ENCODE measurements at regions not wholly inside any gene's neighbourhood (a gene's known extent, or its start where the extent isn't known, plus 50 kb on each side); places are given as distances from the start of the nearest gene placed in this dataset.
"Not testable (repeated sequence)": the region's sequence is repeated elsewhere in the genome, so short reads cannot be mapped to it uniquely, and the experiment has no call there.

GRCh38 chrX:131875827-131876226 is 147.3 kb upstream of the STK26 start:
- DNase-seq (ENCODE audit: extremely low read depth in 1 of 2, low read depth in 1 of 2): not testable (repeated sequence)

- no peak for DNase-seq (ENCODE audit: extremely low read depth in 1 of 2, low read depth in 1 of 2)
Observed at GRCh38 chrX:131881194-131881593, 141.9 kb upstream of the STK26 start.

GRCh38 chrX:131885042-131885441 is 138.1 kb upstream of the STK26 start:
- DNase-seq (ENCODE audit: extremely low read depth in 1 of 2, low read depth in 1 of 2): not testable (repeated sequence)

GRCh38 chrX:131893857-131894256 is 129.2 kb upstream of the STK26 start:
- DNase-seq (ENCODE audit: extremely low read depth in 1 of 2, low read depth in 1 of 2): not testable (repeated sequence)

- DNase-seq (ENCODE audit: extremely low read depth in 1 of 2, low read depth in 1 of 2): no peak
Observed at GRCh38 chrX:131894995-131895394, 128.1 kb upstream of the STK26 start.

GRCh38 chrX:131895807-131896206 is 127.3 kb upstream of the STK26 start:
- DNase-seq (ENCODE audit: extremely low read depth in 1 of 2, low read depth in 1 of 2): no peak

- no peak for DNase-seq (ENCODE audit: extremely low read depth in 1 of 2, low read depth in 1 of 2)
Observed at GRCh38 chrX:131901546-131901945, 121.6 kb upstream of the STK26 start.

- DNase-seq (ENCODE audit: extremely low read depth in 1 of 2, low read depth in 1 of 2): no peak
Observed at GRCh38 chrX:131907488-131908314, 115.4 kb upstream of the STK26 start.

- no peak for DNase-seq (ENCODE audit: extremely low read depth in 1 of 2, low read depth in 1 of 2)
Observed at GRCh38 chrX:131910586-131910985, 112.5 kb upstream of the STK26 start.

GRCh38 chrX:131915488-131915887 is 107.6 kb upstream of the STK26 start:
- DNase-seq (ENCODE audit: extremely low read depth in 1 of 2, low read depth in 1 of 2): no peak

GRCh38 chrX:131917588-131917987 is 105.5 kb upstream of the STK26 start:
- DNase-seq (ENCODE audit: extremely low read depth in 1 of 2, low read depth in 1 of 2): no peak

- DNase-seq (ENCODE audit: extremely low read depth in 1 of 2, low read depth in 1 of 2): no peak
Observed at GRCh38 chrX:131918839-131919238, 104.3 kb upstream of the STK26 start.

- no peak for DNase-seq (ENCODE audit: extremely low read depth in 1 of 2, low read depth in 1 of 2)
Observed at GRCh38 chrX:131923614-131924250, 99.4 kb upstream of the STK26 start.

GRCh38 chrX:131938749-131939148 is 84.4 kb upstream of the STK26 start:
- no peak for DNase-seq (ENCODE audit: extremely low read depth in 1 of 2, low read depth in 1 of 2)

GRCh38 chrX:131942034-131942433 is 81.1 kb upstream of the STK26 start:
- no peak for DNase-seq (ENCODE audit: extremely low read depth in 1 of 2, low read depth in 1 of 2)

- DNase-seq (ENCODE audit: extremely low read depth in 1 of 2, low read depth in 1 of 2): no peak
Observed at GRCh38 chrX:131944936-131945902, 77.9 kb upstream of the STK26 start.

- DNase-seq (ENCODE audit: extremely low read depth in 1 of 2, low read depth in 1 of 2): no peak
Observed at GRCh38 chrX:131951166-131951565, 71.9 kb upstream of the STK26 start.

GRCh38 chrX:131955099-131955777 is 67.9 kb upstream of the STK26 start:
- no peak for DNase-seq (ENCODE audit: extremely low read depth in 1 of 2, low read depth in 1 of 2)

GRCh38 chrX:131958724-131959123 is 64.4 kb upstream of the STK26 start:
- no peak for DNase-seq (ENCODE audit: extremely low read depth in 1 of 2, low read depth in 1 of 2)

- no peak for DNase-seq (ENCODE audit: extremely low read depth in 1 of 2, low read depth in 1 of 2)
Observed at GRCh38 chrX:131970347-131970746, 52.8 kb upstream of the STK26 start.

Measured in stimulated activated CD8-positive, alpha-beta memory T cell treated with anti-CD3 and anti-CD28 coated beads, Interleukin-7, amount 100 ng/mL, for 48 hours (primary cell).